ENCODE measurements at regions not wholly inside any gene's neighbourhood (a gene's known extent, or its start where the extent isn't known, plus 50 kb on each side); places are given as distances from the start of the nearest gene placed in this dataset.

DNA sequence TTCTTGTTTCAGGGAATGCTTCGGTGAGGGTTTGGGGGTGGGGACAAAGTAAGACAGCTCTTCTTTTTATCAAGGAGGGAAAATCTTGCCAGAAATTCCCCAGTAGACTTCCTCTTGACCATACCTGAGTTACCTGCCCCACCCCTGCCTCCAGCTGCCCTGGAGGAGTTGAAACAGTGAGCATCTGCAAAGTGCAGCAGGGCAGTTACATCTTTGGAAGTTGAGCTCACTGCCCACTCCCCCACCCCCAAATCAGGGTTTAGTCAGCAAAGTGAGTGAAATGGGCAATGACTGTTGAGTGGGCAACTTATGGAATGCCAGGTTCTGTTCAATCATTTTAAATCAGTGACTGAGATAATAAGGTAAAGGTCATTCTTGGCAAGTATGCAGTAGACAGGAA, 98.8 kb downstream of the BANF2 start:
- WGBS, 2 experiments (ENCODE audit: extremely low coverage in 2 of 2, insufficient read length in 1 of 2): no CpG with 5 or more reads among the region's 1 CpG
- Histone ChIP-seq H3K9me1 (ENCODE audit: insufficient read depth, low read length) (peaks cover 5% of the 10 kb centered on the region; the same call in 1 of the 2 replicates), H3K27ac (ENCODE audit: insufficient read depth, low read length) (no peak overlapping the region), H3K18ac (ENCODE audit: low read depth, low read length) (no peak overlapping the region), H4K20me1 (ENCODE audit: insufficient read depth, low read length) (no peaks in the 10 kb centered on the region), H4K5ac (ENCODE audit: low read depth, low read length) (no peak overlapping the region), H2AK5ac (ENCODE audit: low read depth, low read length) (no peak overlapping the region), H3K4me3 (ENCODE audit: insufficient read depth, low read depth, low read length) (no peak overlapping the region), H3K27me3 (ENCODE audit: control insufficient read depth, insufficient read depth, low read length) (peaks cover 2% of the 10 kb centered on the region; the same call in 1 of the 2 replicates), H3K56ac (ENCODE audit: extremely low read depth, insufficient read depth, low read length) (no peak overlapping the region), H2BK120ac (ENCODE audit: low read depth, low read length) (no peak overlapping the region), H3K4me1 (ENCODE audit: control insufficient read depth, insufficient read depth, low read length) (peaks cover 3% of the 10 kb centered on the region; the same call in 1 of the 2 replicates), H3K9me3 (ENCODE audit: control insufficient read depth, insufficient read depth, low read length) (peaks cover 3% of the 10 kb centered on the region; the same call in 1 of the 2 replicates), H2BK20ac (ENCODE audit: low read depth, low read length) (no peak overlapping the region), H3K4ac (ENCODE audit: low read depth, low read length) (no peak overlapping the region), H3K79me1 (ENCODE audit: low read depth in 1 of 2, low read length in 2 of 2) (no peaks in the 10 kb centered on the region), H3K23ac (ENCODE audit: low read depth, low read length) (no peak overlapping the region), H3K9ac (ENCODE audit: low read depth, low read length) (no peak overlapping the region), H3K4me2 (ENCODE audit: low read depth, low read length) (no peak overlapping the region), H4K8ac (ENCODE audit: low read depth in 2 of 2, low read length in 2 of 2) (no peak overlapping the region), H3K36me3 (ENCODE audit: control insufficient read depth, insufficient read depth, low read length) (no peaks in the 10 kb centered on the region), H2BK5ac (ENCODE audit: low read depth, low read length, poor library complexity, severe bottlenecking) (no peak overlapping the region), H4K91ac (ENCODE audit: insufficient read depth, low read depth, low read length) (no peak overlapping the region), H3K14ac (replicated peaks; ENCODE audit: low read depth, low read length) (no peak overlapping the region), H2AK9ac (replicated peaks; ENCODE audit: low read depth, low read length, poor library complexity) (no peak overlapping the region), H2BK15ac (ENCODE audit: low read depth, low read length) (no peak overlapping the region), H2AFZ (replicated peaks; ENCODE audit: low read length, poor library complexity) (no peak overlapping the region)
- CTCF ChIA-PET: no interaction called here
- POLR2A ChIA-PET (ENCODE audit: unreplicated experiment): no interaction called here
- in situ Hi-C loops (cut with MboI; ENCODE audit: low sequenced_read_pairs) (no loop called here), intact Hi-C loops (cut with micrococcal nuclease) (no loop called here), dilution Hi-C loops (cut with HindIII; ENCODE audit: low sequenced_read_pairs, unreplicated experiment) (no loop called here)
- ATAC-seq (ENCODE audit: low read depth) (no peak), DNase-seq (no peak)
- TF ChIP-seq SMC3 (IDR thresholded peaks at IDR 0.05; ENCODE audit: low read depth, low read length): no peak
- TF ChIP-seq, protein P1, sequence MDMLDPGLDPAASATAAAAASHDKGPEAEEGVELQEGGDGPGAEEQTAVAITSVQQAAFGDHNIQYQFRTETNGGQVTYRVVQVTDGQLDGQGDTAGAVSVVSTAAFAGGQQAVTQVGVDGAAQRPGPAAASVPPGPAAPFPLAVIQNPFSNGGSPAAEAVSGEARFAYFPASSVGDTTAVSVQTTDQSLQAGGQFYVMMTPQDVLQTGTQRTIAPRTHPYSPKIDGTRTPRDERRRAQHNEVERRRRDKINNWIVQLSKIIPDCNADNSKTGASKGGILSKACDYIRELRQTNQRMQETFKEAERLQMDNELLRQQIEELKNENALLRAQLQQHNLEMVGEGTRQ (IDR thresholded peaks at IDR 0.05; ENCODE audit: low read depth, low read length): no peak
- TF ChIP-seq, protein P2, sequence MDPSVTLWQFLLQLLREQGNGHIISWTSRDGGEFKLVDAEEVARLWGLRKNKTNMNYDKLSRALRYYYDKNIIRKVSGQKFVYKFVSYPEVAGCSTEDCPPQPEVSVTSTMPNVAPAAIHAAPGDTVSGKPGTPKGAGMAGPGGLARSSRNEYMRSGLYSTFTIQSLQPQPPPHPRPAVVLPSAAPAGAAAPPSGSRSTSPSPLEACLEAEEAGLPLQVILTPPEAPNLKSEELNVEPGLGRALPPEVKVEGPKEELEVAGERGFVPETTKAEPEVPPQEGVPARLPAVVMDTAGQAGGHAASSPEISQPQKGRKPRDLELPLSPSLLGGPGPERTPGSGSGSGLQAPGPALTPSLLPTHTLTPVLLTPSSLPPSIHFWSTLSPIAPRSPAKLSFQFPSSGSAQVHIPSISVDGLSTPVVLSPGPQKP (IDR thresholded peaks at IDR 0.05; ENCODE audit: borderline replicate concordance, low read depth, low read length): no peak
- no peak for TF ChIP-seq BHLHE40 (IDR thresholded peaks at IDR 0.05; ENCODE audit: low read depth, low read length)
- TF ChIP-seq, protein P3, sequence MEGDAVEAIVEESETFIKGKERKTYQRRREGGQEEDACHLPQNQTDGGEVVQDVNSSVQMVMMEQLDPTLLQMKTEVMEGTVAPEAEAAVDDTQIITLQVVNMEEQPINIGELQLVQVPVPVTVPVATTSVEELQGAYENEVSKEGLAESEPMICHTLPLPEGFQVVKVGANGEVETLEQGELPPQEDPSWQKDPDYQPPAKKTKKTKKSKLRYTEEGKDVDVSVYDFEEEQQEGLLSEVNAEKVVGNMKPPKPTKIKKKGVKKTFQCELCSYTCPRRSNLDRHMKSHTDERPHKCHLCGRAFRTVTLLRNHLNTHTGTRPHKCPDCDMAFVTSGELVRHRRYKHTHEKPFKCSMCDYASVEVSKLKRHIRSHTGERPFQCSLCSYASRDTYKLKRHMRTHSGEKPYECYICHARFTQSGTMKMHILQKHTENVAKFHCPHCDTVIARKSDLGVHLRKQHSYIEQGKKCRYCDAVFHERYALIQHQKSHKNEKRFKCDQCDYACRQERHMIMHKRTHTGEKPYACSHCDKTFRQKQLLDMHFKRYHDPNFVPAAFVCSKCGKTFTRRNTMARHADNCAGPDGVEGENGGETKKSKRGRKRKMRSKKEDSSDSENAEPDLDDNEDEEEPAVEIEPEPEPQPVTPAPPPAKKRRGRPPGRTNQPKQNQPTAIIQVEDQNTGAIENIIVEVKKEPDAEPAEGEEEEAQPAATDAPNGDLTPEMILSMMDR (conservative IDR thresholded peaks at IDR 0.05; ENCODE audit: low read depth, low read length): no peak
- TF ChIP-seq CEBPB (IDR thresholded peaks at IDR 0.05; ENCODE audit: low read depth, low read length): no peak
- TF ChIP-seq RFX5 (IDR thresholded peaks at IDR 0.05; ENCODE audit: low read depth, low read length): no peak
- no peak for TF ChIP-seq NFE2L2 (IDR thresholded peaks at IDR 0.05; ENCODE audit: low read depth, low read length)
- BruUV-seq (replicated peaks): no TSS peak

Measured in IMR-90 (cell line).